Mesenteric fat pad (tissue), 1 donor: ENCODE measurements at regions not wholly inside any gene's neighbourhood (a gene's known extent, or its start where the extent isn't known, plus 50 kb on each side); places are given as distances from the start of the nearest gene placed in this dataset.
"Not testable (repeated sequence)": the region's sequence is repeated elsewhere in the genome, so short reads cannot be mapped to it uniquely, and the experiment has no call there.

Experiments used
- DNase-seq: peaks from one replicate; pipeline ENCODE4 v3.0.0-alpha.2; 2020; ENCODE audit warnings: low spot score
- donor health status: DM: yes; HTN: yes; CAD: no.

- no peak for DNase-seq
Measured at GRCh38 chr2:235105821-235106359, 154.1 kb downstream of the SH3BP4 start.

GRCh38 chr2:235106874-235107639, 155.2 kb downstream of the SH3BP4 start:
- no peak for DNase-seq

GRCh38 chr2:235107640-235107951, 155.8 kb downstream of the SH3BP4 start:
- no peak for DNase-seq

GRCh38 chr2:235109561-235109960, 157.7 kb downstream of the SH3BP4 start:
- not testable (repeated sequence) for DNase-seq

GRCh38 chr2:235112365-235112764, 160.5 kb downstream of the SH3BP4 start:
- DNase-seq, result no peak

- DNase-seq, result no peak
Measured at GRCh38 chr2:235113854-235114253, 162.0 kb downstream of the SH3BP4 start.

GRCh38 chr2:235114286-235114685, 162.5 kb downstream of the SH3BP4 start:
- DNase-seq, result no peak

- DNase-seq, result no peak
Measured at GRCh38 chr2:235115521-235115920, 163.7 kb downstream of the SH3BP4 start.

- no peak for DNase-seq
Measured at GRCh38 chr2:235116885-235117492, 165.2 kb downstream of the SH3BP4 start.

GRCh38 chr2:235126768-235127167, 175.0 kb downstream of the SH3BP4 start:
- no peak for DNase-seq

- no peak for DNase-seq
Measured at GRCh38 chr2:235127931-235128330, 176.1 kb downstream of the SH3BP4 start.

- no peak for DNase-seq
Measured at GRCh38 chr2:235129850-235130249, 178.0 kb downstream of the SH3BP4 start.

GRCh38 chr2:235131334-235132305, 179.8 kb downstream of the SH3BP4 start:
- no peak for DNase-seq

GRCh38 chr2:235132651-235133050, 180.8 kb downstream of the SH3BP4 start:
- DNase-seq, result no peak

GRCh38 chr2:235133837-235134236, 182.0 kb downstream of the SH3BP4 start:
- no peak for DNase-seq

- no peak for DNase-seq
Measured at GRCh38 chr2:235134420-235134819, 182.6 kb downstream of the SH3BP4 start.

GRCh38 chr2:235135195-235135965, 183.6 kb downstream of the SH3BP4 start:
- no peak for DNase-seq

- DNase-seq, result no peak
Measured at GRCh38 chr2:235135990-235136561, 184.3 kb downstream of the SH3BP4 start.

- DNase-seq, result no peak
Measured at GRCh38 chr2:235138339-235138738, 186.5 kb downstream of the SH3BP4 start.

- DNase-seq, result no peak
Measured at GRCh38 chr2:235139956-235140800, 188.4 kb downstream of the SH3BP4 start.
